Ishikawa (cell line): ENCODE measurements at regions not wholly inside any gene's neighbourhood (a gene's known extent, or its start where the extent isn't known, plus 50 kb on each side); places are given as distances from the start of the nearest gene placed in this dataset.

ENCODE experiments used
- CEBPB ChIP-seq: IDR thresholded peaks from 2 replicates; pipeline ENCODE4 v1.6.1; 2012
- EP300 ChIP-seq: IDR thresholded peaks from 2 replicates; pipeline ENCODE4 v1.6.1; 2012; ENCODE audit warnings: borderline replicate concordance
- FOXM1 ChIP-seq: IDR thresholded peaks from 2 replicates; pipeline ENCODE4 v1.6.1; 2012; ENCODE audit warnings: low read depth, borderline replicate concordance
- MAX ChIP-seq: IDR thresholded peaks from 2 replicates; pipeline ENCODE4 v1.6.1; 2012
- NFIC ChIP-seq: IDR thresholded peaks from 2 replicates; pipeline ENCODE4 v1.6.1; 2012
- RAD21 ChIP-seq: IDR thresholded peaks from 2 replicates; pipeline ENCODE4 v1.6.1; 2012; ENCODE audit warnings: low read depth
- REST ChIP-seq: IDR thresholded peaks from 2 replicates; pipeline ENCODE4 v1.6.1; 2012; ENCODE audit warnings: low read depth, mild to moderate bottlenecking
- TAF1 ChIP-seq: IDR thresholded peaks from 2 replicates; pipeline ENCODE4 v1.6.1; 2012; ENCODE audit warnings: low read depth, mild to moderate bottlenecking
- TCF12 ChIP-seq: IDR thresholded peaks from 2 replicates; pipeline ENCODE4 v1.6.1; 2012; ENCODE audit warnings: low read depth
- TEAD4 ChIP-seq: IDR thresholded peaks from 2 replicates; pipeline ENCODE4 v1.6.1; 2012
- USF1 ChIP-seq: IDR thresholded peaks from 2 replicates; pipeline ENCODE4 v1.6.1; 2012
- YY1 ChIP-seq: IDR thresholded peaks from 2 replicates; pipeline ENCODE4 v1.6.1; 2012; ENCODE audit warnings: low read depth

GRCh38 chr16:50928065-50928464, 186.2 kb downstream of the CYLD start:
- TF ChIP-seq NFIC, result no peak
- no peak for TF ChIP-seq FOXM1
- TF ChIP-seq RAD21, result no peak
- TF ChIP-seq USF1, result no peak
- TF ChIP-seq YY1, result no peak
- TF ChIP-seq TAF1, result no peak
- TF ChIP-seq TCF12, result no peak
- no peak for TF ChIP-seq EP300
- TF ChIP-seq MAX, result no peak
- TF ChIP-seq REST, result no peak
- no peak for TF ChIP-seq TEAD4
- TF ChIP-seq CEBPB, result no peak
